ENCODE measurements at regions not wholly inside any gene's neighbourhood (a gene's known extent, or its start where the extent isn't known, plus 50 kb on each side); places are given as distances from the start of the nearest gene placed in this dataset.

DNA sequence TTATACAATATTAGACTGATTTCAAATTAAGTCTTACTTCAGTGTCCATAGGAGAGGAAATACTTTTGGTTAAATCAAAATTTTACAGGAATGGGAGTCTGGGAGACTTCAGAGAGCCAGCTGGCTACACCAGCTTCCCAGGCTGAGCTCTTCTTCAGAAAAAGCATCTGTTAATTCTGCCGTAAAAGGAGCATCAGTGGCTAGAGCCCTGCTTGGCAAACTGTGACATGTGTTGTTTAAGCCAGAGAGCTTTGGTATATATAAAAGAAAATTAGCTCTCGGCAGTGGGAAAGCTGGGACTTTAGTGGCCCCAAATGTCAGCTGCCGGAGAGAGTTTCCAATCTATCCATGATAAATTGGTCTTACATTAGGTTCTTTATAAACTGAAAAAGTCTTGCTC, 378.8 kb upstream of the TUSC1 start:
- no peak for ATAC-seq
- no peaks in the 10 kb centered on the region for H3K9me3 ChIP-seq
- TF ChIP-seq, protein P1, sequence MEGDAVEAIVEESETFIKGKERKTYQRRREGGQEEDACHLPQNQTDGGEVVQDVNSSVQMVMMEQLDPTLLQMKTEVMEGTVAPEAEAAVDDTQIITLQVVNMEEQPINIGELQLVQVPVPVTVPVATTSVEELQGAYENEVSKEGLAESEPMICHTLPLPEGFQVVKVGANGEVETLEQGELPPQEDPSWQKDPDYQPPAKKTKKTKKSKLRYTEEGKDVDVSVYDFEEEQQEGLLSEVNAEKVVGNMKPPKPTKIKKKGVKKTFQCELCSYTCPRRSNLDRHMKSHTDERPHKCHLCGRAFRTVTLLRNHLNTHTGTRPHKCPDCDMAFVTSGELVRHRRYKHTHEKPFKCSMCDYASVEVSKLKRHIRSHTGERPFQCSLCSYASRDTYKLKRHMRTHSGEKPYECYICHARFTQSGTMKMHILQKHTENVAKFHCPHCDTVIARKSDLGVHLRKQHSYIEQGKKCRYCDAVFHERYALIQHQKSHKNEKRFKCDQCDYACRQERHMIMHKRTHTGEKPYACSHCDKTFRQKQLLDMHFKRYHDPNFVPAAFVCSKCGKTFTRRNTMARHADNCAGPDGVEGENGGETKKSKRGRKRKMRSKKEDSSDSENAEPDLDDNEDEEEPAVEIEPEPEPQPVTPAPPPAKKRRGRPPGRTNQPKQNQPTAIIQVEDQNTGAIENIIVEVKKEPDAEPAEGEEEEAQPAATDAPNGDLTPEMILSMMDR (IDR thresholded peaks at IDR 0.05): no peak
- no peaks in the 10 kb centered on the region for H3K27me3 ChIP-seq (ENCODE audit: insufficient read depth in 3 of 3, low read length in 2 of 3)
- no peaks in the 10 kb centered on the region for H3K36me3 ChIP-seq (ENCODE audit: insufficient read depth in 1 of 2, low read depth in 1 of 2)
- DNase-seq: no peak
- no peak overlapping the region for H3K4me3 ChIP-seq
- intact Hi-C loops (cut with DNase I): no loop called here
- 15 to 29% (median 26%) methylated on average over 3 of the region's 3 CpGs for WGBS, 3 donors
- H3K27ac ChIP-seq: no peak overlapping the region
- no peaks in the 10 kb centered on the region for H3K4me1 ChIP-seq

DNA sequence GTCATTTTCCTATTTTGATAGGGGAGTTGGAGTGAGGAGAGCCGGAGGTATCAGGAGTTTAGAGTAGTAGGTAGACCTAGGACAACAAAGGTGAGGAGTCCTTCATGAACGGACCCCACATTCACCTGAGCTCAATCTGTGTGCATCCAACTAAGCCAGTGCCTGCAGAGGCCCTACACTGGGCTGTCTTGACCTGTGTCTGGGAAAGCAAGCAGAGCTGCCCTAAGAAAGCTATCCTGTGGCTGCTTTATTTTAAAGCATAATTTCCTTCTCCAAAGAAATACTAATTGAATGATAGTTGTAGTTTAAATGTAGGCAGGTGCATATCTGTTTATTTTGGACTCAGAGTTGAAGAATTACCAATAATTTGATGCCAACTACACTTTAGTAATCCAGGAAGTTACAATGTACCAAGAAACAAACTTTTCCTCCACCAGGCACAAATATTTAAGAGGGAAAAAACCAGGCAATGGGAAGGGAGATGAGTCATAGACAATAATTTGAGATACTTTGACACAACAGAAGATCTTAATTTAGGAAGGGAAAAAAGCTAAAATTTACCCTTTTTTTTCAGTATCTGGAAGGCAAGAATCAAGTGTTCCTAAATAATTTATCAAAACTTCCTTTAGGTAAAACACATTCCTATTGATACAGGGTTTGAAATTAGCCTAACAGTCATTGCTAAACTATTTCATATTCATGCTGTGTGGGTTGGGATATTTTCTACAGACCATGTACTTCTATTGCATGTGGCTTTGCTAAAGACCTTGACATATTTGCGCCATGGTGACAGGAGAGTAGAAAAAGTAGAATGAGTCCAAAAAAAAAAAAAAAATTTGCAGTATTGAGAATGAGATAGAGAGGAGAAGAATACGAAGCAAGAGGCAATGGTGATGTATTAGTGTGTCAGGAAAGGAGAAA, 376.6 kb upstream of the TUSC1 start:
- Histone ChIP-seq H3K36me3 (ENCODE audit: insufficient read depth in 1 of 2, low read depth in 1 of 2) (no peaks in the 10 kb centered on the region), H3K4me1 (no peaks in the 10 kb centered on the region), H3K9me3 (no peaks in the 10 kb centered on the region), H3K4me3 (no peak overlapping the region), H3K27me3 (ENCODE audit: insufficient read depth in 3 of 3, low read length in 2 of 3) (no peaks in the 10 kb centered on the region), H3K27ac (no peak overlapping the region)
- intact Hi-C loops (cut with DNase I): no loop called here
- no peak for ATAC-seq
- 86 to 88% (median 86%) methylated on average over 4 of the region's 4 CpGs for WGBS, 3 donors
- no peak for DNase-seq
- TF ChIP-seq, protein P1 (IDR thresholded peaks at IDR 0.05): no peak

DNA sequence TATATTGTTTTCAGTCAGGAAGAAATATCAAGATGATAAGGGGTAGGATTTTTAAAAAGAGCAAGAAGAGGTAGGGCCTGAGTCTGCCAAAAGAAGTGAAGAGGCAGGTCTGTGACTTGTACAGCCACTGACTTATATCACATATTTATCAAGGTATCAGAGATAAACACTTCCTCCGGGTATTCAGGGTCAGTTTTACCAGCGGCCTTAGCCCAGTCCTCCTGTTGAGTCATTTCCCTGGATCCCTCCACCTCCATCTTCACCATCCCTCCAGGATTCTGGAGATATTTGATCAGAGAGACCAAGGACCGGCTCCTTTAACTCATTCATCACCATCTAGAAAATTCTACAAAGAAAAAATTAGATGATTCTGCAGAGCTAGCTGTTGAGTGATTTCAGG, 375.7 kb upstream of the TUSC1 start:
- intact Hi-C loops (cut with DNase I): no loop called here
- 82 to 84% (median 83%) methylated on average over 3 of the region's 3 CpGs for WGBS, 3 donors

DNA sequence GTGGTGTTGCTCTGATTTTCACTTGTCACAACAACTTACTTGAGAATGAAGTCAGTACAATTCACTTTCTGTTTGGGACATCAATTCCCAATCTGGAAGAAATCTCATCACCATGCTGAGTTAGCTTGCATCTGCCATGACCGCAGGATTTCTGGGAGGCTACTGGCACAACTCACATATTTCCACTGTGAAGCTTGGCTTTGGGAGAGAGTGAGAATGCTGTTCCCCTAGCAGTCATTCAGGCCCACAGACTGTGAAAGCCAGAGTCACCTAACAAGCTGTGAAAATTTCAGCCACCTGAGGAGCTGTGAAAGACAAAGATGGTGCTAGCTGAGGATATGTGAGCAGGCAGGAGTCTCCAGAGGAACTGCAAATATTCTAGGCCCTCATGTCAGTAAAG, 365.2 kb upstream of the TUSC1 start:
- 27 to 82% (median 56%) methylated on average over 1 of the region's 1 CpG for WGBS, 3 donors
- H3K27ac ChIP-seq: no peak overlapping the region
- intact Hi-C loops (cut with DNase I): no loop called here
- no peak for DNase-seq
- TF ChIP-seq, protein P1 (IDR thresholded peaks at IDR 0.05): no peak
- no peak for ATAC-seq
- H3K4me3 ChIP-seq: no peak overlapping the region
- no peaks in the 10 kb centered on the region for H3K4me1 ChIP-seq
- H3K9me3 ChIP-seq: no peaks in the 10 kb centered on the region
- no peaks in the 10 kb centered on the region for H3K36me3 ChIP-seq (ENCODE audit: insufficient read depth in 1 of 2, low read depth in 1 of 2)
- H3K27me3 ChIP-seq (ENCODE audit: insufficient read depth in 3 of 3, low read length in 2 of 3): no peaks in the 10 kb centered on the region

More for the DNA sequence above, 375.7 kb upstream of the TUSC1 start:
- Histone ChIP-seq H3K36me3 (ENCODE audit: insufficient read depth in 1 of 2, low read depth in 1 of 2) (no peaks in the 10 kb centered on the region), H3K27me3 (ENCODE audit: insufficient read depth in 3 of 3, low read length in 2 of 3) (no peaks in the 10 kb centered on the region), H3K9me3 (no peaks in the 10 kb centered on the region), H3K4me3 (no peak overlapping the region), H3K27ac (no peak overlapping the region), H3K4me1 (no peaks in the 10 kb centered on the region)
- TF ChIP-seq, protein P1 (IDR thresholded peaks at IDR 0.05): no peak
- ATAC-seq (no peak), DNase-seq (no peak)

Data from psoas muscle (tissue), 7 donors.